GM23338 (cell line): ENCODE measurements at regions not wholly inside any gene's neighbourhood (a gene's known extent, or its start where the extent isn't known, plus 50 kb on each side); places are given as distances from the start of the nearest gene placed in this dataset.

Source experiments
- ATAC-seq: fragments of 200-7000 bp; cut with Tn5 transposase; 3 replicates; pipeline ENCODE4 v1.9.1; 2020
- DNase-seq: peaks from one replicate; pipeline ENCODE4 v3.0.0-alpha.2; 2015; ENCODE audit warnings: low spot score
- H2AFZ ChIP-seq: fragments of 200-600 bp; sonication (generic); 2 replicates; pipeline ENCODE4 v1.8.0; 2016; ENCODE audit warnings: antibody characterized with exemption, mild to moderate bottlenecking, moderate library complexity
- H3F3A ChIP-seq: fragments of 200-600 bp; sonication (generic); replicated peaks from 2 replicates; pipeline ENCODE4 v1.8.0; 2017; ENCODE audit warnings: antibody characterized with exemption, mixed run types, low read depth
- H3K27ac ChIP-seq: fragments of 200-600 bp; sonication (generic); 2 replicates; pipeline ENCODE4 v1.6.1; 2016; ENCODE audit warnings: low read depth
- H3K27me3 ChIP-seq: fragments of 200-600 bp; sonication (generic); 2 replicates; pipeline ENCODE4 v1.8.0; 2016; ENCODE audit warnings: mild to moderate bottlenecking, mixed run types, moderate library complexity; ENCODE audit not compliant: insufficient read depth
- H3K36me3 ChIP-seq: fragments of 200-600 bp; sonication (generic); 2 replicates; pipeline ENCODE4 v1.8.0; 2016; ENCODE audit warnings: mild to moderate bottlenecking; ENCODE audit not compliant: insufficient read depth
- H3K4me1 ChIP-seq: fragments of 200-600 bp; sonication (generic); 2 replicates; pipeline ENCODE4 v1.8.0; 2016; ENCODE audit warnings: mild to moderate bottlenecking, moderate library complexity; ENCODE audit not compliant: insufficient read depth
- H3K4me2 ChIP-seq: fragments of 200-600 bp; sonication (generic); 2 replicates; pipeline ENCODE4 v1.7.1; 2017; ENCODE audit warnings: mixed run types
- H3K4me3 ChIP-seq: fragments of 200-600 bp; sonication (generic); 2 replicates; pipeline ENCODE4 v1.6.1; 2016; ENCODE audit warnings: mixed run types
- H3K79me2 ChIP-seq: fragments of 200-600 bp; sonication (generic); replicated peaks from 2 replicates; pipeline ENCODE4 v1.8.0; 2017; ENCODE audit warnings: mild to moderate bottlenecking; ENCODE audit not compliant: insufficient read depth
- H3K9me2 ChIP-seq: fragments of 200-600 bp; sonication (generic); 2 replicates; pipeline ENCODE4 v1.8.0; 2017; ENCODE audit not compliant: insufficient read depth
- H4K20me1 ChIP-seq: fragments of 200-600 bp; sonication (generic); replicated peaks from 2 replicates; pipeline ENCODE4 v1.8.0; 2017; ENCODE audit warnings: mild to moderate bottlenecking; ENCODE audit not compliant: insufficient read depth
- H3K27ac Mint-ChIP-seq: 2 replicates; pipeline ENCODE4 v1.8.0; 2020; ENCODE audit warnings: inconsistent platforms, mild to moderate bottlenecking, moderate library complexity, mixed read lengths
- H3K27me3 Mint-ChIP-seq: 3 replicates; pipeline ENCODE4 v1.8.0; 2022; ENCODE audit warnings: low read depth, mild to moderate bottlenecking, moderate library complexity, mixed read lengths, inconsistent platforms; ENCODE audit not compliant: insufficient read depth, poor library complexity
- H3K36me3 Mint-ChIP-seq: 3 replicates; pipeline ENCODE4 v1.8.0; 2021; ENCODE audit warnings: low read depth, mild to moderate bottlenecking, inconsistent platforms, moderate library complexity, mixed read lengths
- H3K4me1 Mint-ChIP-seq: 3 replicates; pipeline ENCODE4 v1.8.0; 2020; ENCODE audit warnings: mild to moderate bottlenecking, inconsistent platforms, mixed read lengths
- H3K4me3 Mint-ChIP-seq: 3 replicates; pipeline ENCODE4 v1.8.0; 2021; ENCODE audit warnings: moderate library complexity, mild to moderate bottlenecking, inconsistent platforms, mixed read lengths
- H3K9me3 Mint-ChIP-seq: 3 replicates; pipeline ENCODE4 v1.8.0; 2020; ENCODE audit warnings: moderate library complexity, mild to moderate bottlenecking, inconsistent platforms, mixed read lengths
- CREB1 ChIP-seq: fragments of 250-450 bp; sonication (Bioruptor Pico); IDR thresholded peaks from 2 replicates; pipeline ENCODE4 v1.5.0; 2020; ENCODE audit warnings: low read depth, mild to moderate bottlenecking, moderate library complexity
- CTCF ChIP-seq, 2 experiments: fragments of 200-600 bp in 1 of 2; sonication (generic) in 1 of 2; conservative IDR thresholded peaks; 2 replicates each; pipeline versions ENCODE4 v1.5.1 to v1.6.1; 2016 to 2017; ENCODE audit warnings: antibody characterized with exemption in 2 of 2, low read depth in 2 of 2, mild to moderate bottlenecking in 2 of 2, moderate library complexity in 1 of 2
- ETS1 ChIP-seq: IDR thresholded peaks from 2 replicates; pipeline ENCODE4 v1.6.1; 2016; ENCODE audit warnings: antibody characterized with exemption
- EZH2 ChIP-seq: fragments of 200-600 bp; sonication (generic); IDR thresholded peaks from one replicate; pipeline ENCODE4 v1.8.0; 2017; ENCODE audit warnings: antibody characterized with exemption, mild to moderate bottlenecking, low read depth; ENCODE audit not compliant: unreplicated experiment
- JUNB ChIP-seq: IDR thresholded peaks from one replicate; pipeline ENCODE4 v1.6.1; 2016; ENCODE audit warnings: antibody characterized with exemption; ENCODE audit not compliant: unreplicated experiment
- NANOG ChIP-seq: IDR thresholded peaks from 2 replicates; pipeline ENCODE4 v1.6.1; 2016; ENCODE audit warnings: antibody characterized with exemption, borderline replicate concordance
- POLR2AphosphoS5 ChIP-seq: IDR thresholded peaks from 2 replicates; pipeline ENCODE4 v1.6.1; 2016; ENCODE audit warnings: antibody characterized with exemption, low read depth
- REST ChIP-seq: IDR thresholded peaks from one replicate; pipeline ENCODE4 v1.6.1; 2018; ENCODE audit warnings: antibody characterized with exemption; ENCODE audit not compliant: unreplicated experiment
- STAT1 ChIP-seq: IDR thresholded peaks from one replicate; pipeline ENCODE4 v1.6.1; 2016; ENCODE audit warnings: antibody characterized with exemption; ENCODE audit not compliant: unreplicated experiment
- ZNF114 ChIP-seq: fragments of 250-450 bp; sonication (Bioruptor Pico); IDR thresholded peaks from 2 replicates; pipeline ENCODE4 v1.5.0; 2020; ENCODE audit warnings: mild to moderate bottlenecking, moderate library complexity
- ZNF331 ChIP-seq: fragments of 250-450 bp; sonication (Bioruptor Pico); IDR thresholded peaks from 2 replicates; pipeline ENCODE4 v1.5.0; 2020; ENCODE audit warnings: low read depth, mild to moderate bottlenecking, moderate library complexity
- ZNF462 ChIP-seq: fragments of 250-450 bp; sonication (Bioruptor Pico); IDR thresholded peaks from 2 replicates; pipeline ENCODE4 v1.5.0; 2020; ENCODE audit warnings: mild to moderate bottlenecking, moderate library complexity

- DNase-seq (no peak), ATAC-seq (no peak)
- Histone ChIP-seq H3K4me1 (peaks cover 26% of the 10 kb centered on the region), H3K4me2 (no peak overlapping the region), H3K79me2 (no peaks in the 10 kb centered on the region), H3K36me3 (no peaks in the 10 kb centered on the region), H3K4me3 (no peak overlapping the region), H3K27me3 (no peaks in the 10 kb centered on the region), H3F3A (no peaks in the 10 kb centered on the region), H2AFZ (no peak overlapping the region), H3K9me2 (0 out of 2 replicates have a peak, but pooled peaks cover 4% of the 10 kb centered on the region), H3K27ac (no peak overlapping the region), H4K20me1 (no peaks in the 10 kb centered on the region)
- Mint-ChIP-seq H3K4me1 (peaks cover 45% of the 10 kb centered on the region), H3K27ac (no peak overlapping the region), H3K9me3 (no peaks in the 10 kb centered on the region), H3K36me3 (no peaks in the 10 kb centered on the region), H3K27me3 (no peaks in the 10 kb centered on the region), H3K4me3 (no peak overlapping the region)
- no peak for TF ChIP-seq JUNB
- TF ChIP-seq REST: no peak
- TF ChIP-seq ZNF462 (CRISPR knock-in tag): no peak
- no peak for TF ChIP-seq POLR2AphosphoS5
- TF ChIP-seq EZH2: no peak
- TF ChIP-seq ZNF331: no peak
- TF ChIP-seq ZNF114: no peak
- TF ChIP-seq ETS1: no peak
- TF ChIP-seq CTCF (conservative IDR thresholded peaks at IDR 0.05; ENCODE audit: low read depth in 2 of 2): no peak
- no peak for TF ChIP-seq NANOG
- no peak for TF ChIP-seq STAT1
- TF ChIP-seq CREB1: no peak
These were observed 50.6 kb upstream of the PHOX2B start for GRCh38 chr4:41799126-41799525.
